Suprapubic skin (tissue), 4 donors: ENCODE measurements at regions not wholly inside any gene's neighbourhood (a gene's known extent, or its start where the extent isn't known, plus 50 kb on each side); places are given as distances from the start of the nearest gene placed in this dataset.

ENCODE experiments used
- DNase-seq, 2 donors: peaks; one replicate each; pipeline ENCODE4 v3.0.0-alpha.2; 2019; ENCODE audit warnings: low spot score in 2 of 2
- H3K27ac ChIP-seq: fragments of 200-600 bp; sonication (generic); one replicate; pipeline ENCODE4 v1.5.1; 2019
- H3K27me3 ChIP-seq: fragments of 200-600 bp; sonication (generic); one replicate; pipeline ENCODE4 v1.5.1; 2019
- H3K36me3 ChIP-seq: fragments of 200-600 bp; sonication (generic); one replicate; pipeline ENCODE4 v1.5.1; 2019
- H3K4me1 ChIP-seq: fragments of 200-600 bp; sonication (generic); one replicate; pipeline ENCODE4 v1.5.1; 2019
- H3K4me3 ChIP-seq: fragments of 200-600 bp; sonication (generic); one replicate; pipeline ENCODE4 v1.5.1; 2019; ENCODE audit warnings: mild to moderate bottlenecking
- H3K9me3 ChIP-seq: fragments of 200-600 bp; sonication (generic); one replicate; pipeline ENCODE4 v1.5.1; 2019
- EP300 ChIP-seq: sonication (generic); formaldehyde crosslinking; IDR thresholded peaks from one replicate; pipeline ENCODE4 v1.6.1; 2017; ENCODE audit warnings: antibody characterized with exemption
- POLR2A ChIP-seq, 2 donors: fragments of 450-650 bp; IDR thresholded peaks; one replicate each; pipeline ENCODE4 v1.6.1; 2017; ENCODE audit warnings: antibody characterized with exemption in 2 of 2, mild to moderate bottlenecking in 2 of 2, moderate library complexity in 2 of 2
- POLR2AphosphoS5 ChIP-seq, 3 donors: sonication (generic); formaldehyde crosslinking; IDR thresholded peaks; one replicate each; pipeline ENCODE4 v1.6.1; 2017; ENCODE audit warnings: antibody characterized with exemption in 3 of 3
- WGBS: methylation state at CpG from one replicate; pipeline ENCODE4 v1.1.5; 2018; 5-methylcytosine and 5-hydroxymethylcytosine counted together
- TF ChIP-seq, protein P1 (sequence below), 2 donors: fragments of 200-600 bp in 1 of 2; fragments of 450-650 bp in 1 of 2; sonication (generic) in 1 of 2; IDR thresholded peaks; one replicate each; pipeline ENCODE4 v1.5.1; 2016 to 2019; ENCODE audit warnings: antibody characterized with exemption in 2 of 2, mild to moderate bottlenecking in 1 of 2, moderate library complexity in 1 of 2

GRCh38 chr15:46111730-46112129, 476.9 kb downstream of the SQOR start:
- TF ChIP-seq, protein P1, sequence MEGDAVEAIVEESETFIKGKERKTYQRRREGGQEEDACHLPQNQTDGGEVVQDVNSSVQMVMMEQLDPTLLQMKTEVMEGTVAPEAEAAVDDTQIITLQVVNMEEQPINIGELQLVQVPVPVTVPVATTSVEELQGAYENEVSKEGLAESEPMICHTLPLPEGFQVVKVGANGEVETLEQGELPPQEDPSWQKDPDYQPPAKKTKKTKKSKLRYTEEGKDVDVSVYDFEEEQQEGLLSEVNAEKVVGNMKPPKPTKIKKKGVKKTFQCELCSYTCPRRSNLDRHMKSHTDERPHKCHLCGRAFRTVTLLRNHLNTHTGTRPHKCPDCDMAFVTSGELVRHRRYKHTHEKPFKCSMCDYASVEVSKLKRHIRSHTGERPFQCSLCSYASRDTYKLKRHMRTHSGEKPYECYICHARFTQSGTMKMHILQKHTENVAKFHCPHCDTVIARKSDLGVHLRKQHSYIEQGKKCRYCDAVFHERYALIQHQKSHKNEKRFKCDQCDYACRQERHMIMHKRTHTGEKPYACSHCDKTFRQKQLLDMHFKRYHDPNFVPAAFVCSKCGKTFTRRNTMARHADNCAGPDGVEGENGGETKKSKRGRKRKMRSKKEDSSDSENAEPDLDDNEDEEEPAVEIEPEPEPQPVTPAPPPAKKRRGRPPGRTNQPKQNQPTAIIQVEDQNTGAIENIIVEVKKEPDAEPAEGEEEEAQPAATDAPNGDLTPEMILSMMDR (IDR thresholded peaks at IDR 0.05): no peak
- TF ChIP-seq POLR2A (IDR thresholded peaks at IDR 0.05) (no peak), POLR2AphosphoS5 (IDR thresholded peaks at IDR 0.05) (no peak), EP300 (no peak)
- no peak overlapping the region for H3K4me3 ChIP-seq
- WGBS: 20% methylated on average over 3 of the region's 3 CpGs
- no peak for DNase-seq
- no peaks in the 10 kb centered on the region for H3K9me3 ChIP-seq
- H3K27ac ChIP-seq: no peak overlapping the region
- H3K27me3 ChIP-seq: no peaks in the 10 kb centered on the region
- H3K36me3 ChIP-seq: no peaks in the 10 kb centered on the region
- no peaks in the 10 kb centered on the region for H3K4me1 ChIP-seq

GRCh38 chr15:46117071-46117470, 482.2 kb downstream of the SQOR start:
- Histone ChIP-seq H3K27me3 (no peaks in the 10 kb centered on the region), H3K9me3 (no peaks in the 10 kb centered on the region), H3K27ac (no peak overlapping the region), H3K36me3 (no peaks in the 10 kb centered on the region), H3K4me1 (no peaks in the 10 kb centered on the region), H3K4me3 (no peak overlapping the region)
- DNase-seq: no peak
- TF ChIP-seq, protein P1 (IDR thresholded peaks at IDR 0.05): no peak
- TF ChIP-seq POLR2AphosphoS5 (IDR thresholded peaks at IDR 0.05) (no peak), POLR2A (IDR thresholded peaks at IDR 0.05) (no peak), EP300 (no peak)

GRCh38 chr15:46120713-46121112, 485.9 kb downstream of the SQOR start:
- WGBS: 65% methylated on average over 3 of the region's 3 CpGs
- Histone ChIP-seq H3K27ac (no peak overlapping the region), H3K27me3 (no peaks in the 10 kb centered on the region), H3K9me3 (peaks cover 9% of the 10 kb centered on the region), H3K4me3 (no peak overlapping the region), H3K4me1 (no peaks in the 10 kb centered on the region), H3K36me3 (no peaks in the 10 kb centered on the region)
- TF ChIP-seq POLR2A (IDR thresholded peaks at IDR 0.05): no peak
- no peak for DNase-seq

DNA sequence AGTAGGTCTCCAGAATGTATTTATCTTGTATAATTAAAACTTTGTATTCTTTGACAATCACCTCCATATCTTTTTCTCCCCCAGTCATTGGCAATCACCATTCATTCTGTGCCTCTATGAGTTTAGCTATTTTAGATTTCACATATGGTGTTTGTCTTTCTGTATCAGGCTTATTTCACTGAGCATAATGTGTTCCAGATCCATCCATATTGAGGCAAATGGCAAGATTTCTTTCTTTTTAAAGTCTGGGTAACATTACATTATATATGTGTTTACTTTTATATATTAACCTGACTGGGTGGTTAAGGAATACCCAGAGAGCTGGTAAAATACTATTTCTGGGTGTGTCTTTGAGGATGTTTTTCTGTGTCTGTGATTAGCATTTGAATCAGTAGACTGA, 486.6 kb downstream of the SQOR start:
- Histone ChIP-seq H3K27ac (no peak overlapping the region), H3K27me3 (no peaks in the 10 kb centered on the region), H3K4me1 (no peaks in the 10 kb centered on the region), H3K36me3 (no peaks in the 10 kb centered on the region), H3K4me3 (no peak overlapping the region), H3K9me3 (peaks cover 9% of the 10 kb centered on the region)
- no peak for DNase-seq
- no peak for TF ChIP-seq POLR2AphosphoS5 (IDR thresholded peaks at IDR 0.05)
- no peak for TF ChIP-seq EP300
- TF ChIP-seq, protein P1 (IDR thresholded peaks at IDR 0.05): no peak
- no peak for TF ChIP-seq POLR2A (IDR thresholded peaks at IDR 0.05)

DNA sequence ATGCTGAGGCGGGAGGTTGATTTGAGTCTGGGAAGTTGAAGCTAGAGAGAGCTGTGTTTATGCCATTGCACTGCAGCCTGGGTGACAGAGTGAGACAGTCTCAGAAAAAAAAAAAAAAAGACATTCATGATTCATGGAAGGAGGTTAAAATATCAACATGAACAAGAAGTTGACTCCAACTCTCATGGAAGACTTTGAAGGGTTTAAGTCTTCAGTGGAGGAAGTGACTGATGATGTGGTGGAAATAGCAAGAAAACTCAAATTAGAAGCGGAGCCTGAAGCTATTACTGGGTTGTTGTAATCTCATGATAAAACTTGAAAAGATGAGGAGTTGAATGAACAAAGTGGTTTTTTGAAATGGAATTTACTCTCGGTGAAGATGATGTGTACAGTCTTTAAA, 491.8 kb downstream of the SQOR start:
- Histone ChIP-seq H3K4me1 (no peaks in the 10 kb centered on the region), H3K4me3 (no peak overlapping the region), H3K36me3 (no peaks in the 10 kb centered on the region), H3K27ac (no peak overlapping the region), H3K27me3 (no peaks in the 10 kb centered on the region), H3K9me3 (peaks cover 17% of the 10 kb centered on the region)
- DNase-seq: no peak
- TF ChIP-seq, protein P1 (IDR thresholded peaks at IDR 0.05): no peak
- TF ChIP-seq POLR2AphosphoS5 (IDR thresholded peaks at IDR 0.05): no peak
- TF ChIP-seq POLR2A (IDR thresholded peaks at IDR 0.05): no peak
- WGBS: 63% methylated on average over 3 of the region's 3 CpGs

GRCh38 chr15:46127361-46127874, 492.6 kb downstream of the SQOR start:
- Histone ChIP-seq H3K27me3 (no peaks in the 10 kb centered on the region), H3K4me3 (no peak overlapping the region), H3K4me1 (no peaks in the 10 kb centered on the region), H3K9me3 (peaks cover 18% of the 10 kb centered on the region), H3K27ac (no peak overlapping the region), H3K36me3 (no peaks in the 10 kb centered on the region)
- no peak for DNase-seq
- 74% methylated on average over 3 of the region's 3 CpGs for WGBS
- TF ChIP-seq EP300 (no peak), POLR2AphosphoS5 (IDR thresholded peaks at IDR 0.05) (no peak), POLR2A (IDR thresholded peaks at IDR 0.05) (no peak)
- TF ChIP-seq, protein P1 (IDR thresholded peaks at IDR 0.05): no peak
